ENCODE measurements at regions not wholly inside any gene's neighbourhood (a gene's known extent, or its start where the extent isn't known, plus 50 kb on each side); places are given as distances from the start of the nearest gene placed in this dataset.

DNA sequence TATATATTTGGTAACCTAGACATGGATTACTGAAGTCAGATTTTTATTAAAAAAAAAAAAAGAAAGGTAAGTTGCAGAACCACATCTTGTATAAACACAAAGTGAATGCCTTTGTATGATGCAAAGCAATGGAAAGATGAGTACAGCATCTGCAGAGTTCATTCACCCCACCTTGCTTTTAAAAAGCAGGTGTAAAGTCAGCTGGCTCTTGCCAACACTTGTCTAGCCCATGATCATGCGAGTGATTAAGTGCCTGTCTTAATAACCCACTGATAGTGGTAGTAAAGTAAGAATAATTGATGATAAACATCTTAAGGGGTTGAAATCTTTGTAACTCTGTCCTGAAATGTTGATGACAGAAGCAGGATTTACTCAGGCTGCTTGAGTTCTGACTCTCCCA, 710.4 kb downstream of the EFNB2 start:
- TF ChIP-seq TCF7L2 (IDR thresholded peaks at IDR 0.05; ENCODE audit: borderline replicate concordance, low read depth, low read length) = no peak
- TF ChIP-seq CTCF (tag by site-specific recombination; IDR thresholded peaks at IDR 0.05) = no peak
- no peak for TF ChIP-seq ZNF792 (tag by site-specific recombination; IDR thresholded peaks at IDR 0.05)
- TF ChIP-seq ZNF274 (IDR thresholded peaks at IDR 0.05; ENCODE audit: low read length) = no peak
- TF ChIP-seq ZNF274 (tag by site-specific recombination; IDR thresholded peaks at IDR 0.05; ENCODE audit: borderline replicate concordance) = no peak
- TF ChIP-seq ZNF768 (tag by site-specific recombination; IDR thresholded peaks at IDR 0.05) = no peak
- TF ChIP-seq ZNF624 (tag by site-specific recombination; IDR thresholded peaks at IDR 0.05) = no peak
- no peak for TF ChIP-seq YY1 (tag by site-specific recombination; IDR thresholded peaks at IDR 0.05)
- TF ChIP-seq TRIM28 (IDR thresholded peaks at IDR 0.05; ENCODE audit: borderline replicate concordance, low read length) = no peak
- TF ChIP-seq, protein P1, sequence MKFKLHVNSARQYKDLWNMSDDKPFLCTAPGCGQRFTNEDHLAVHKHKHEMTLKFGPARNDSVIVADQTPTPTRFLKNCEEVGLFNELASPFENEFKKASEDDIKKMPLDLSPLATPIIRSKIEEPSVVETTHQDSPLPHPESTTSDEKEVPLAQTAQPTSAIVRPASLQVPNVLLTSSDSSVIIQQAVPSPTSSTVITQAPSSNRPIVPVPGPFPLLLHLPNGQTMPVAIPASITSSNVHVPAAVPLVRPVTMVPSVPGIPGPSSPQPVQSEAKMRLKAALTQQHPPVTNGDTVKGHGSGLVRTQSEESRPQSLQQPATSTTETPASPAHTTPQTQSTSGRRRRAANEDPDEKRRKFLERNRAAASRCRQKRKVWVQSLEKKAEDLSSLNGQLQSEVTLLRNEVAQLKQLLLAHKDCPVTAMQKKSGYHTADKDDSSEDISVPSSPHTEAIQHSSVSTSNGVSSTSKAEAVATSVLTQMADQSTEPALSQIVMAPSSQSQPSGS (tag by site-specific recombination; IDR thresholded peaks at IDR 0.05; ENCODE audit: low read depth) = no peak
- no peak for TF ChIP-seq ZBTB7A (tag by site-specific recombination; IDR thresholded peaks at IDR 0.05; ENCODE audit: low read depth)
- no peak for TF ChIP-seq ZNF175 (tag by site-specific recombination; IDR thresholded peaks at IDR 0.05)
- TF ChIP-seq ZNF140 (tag by site-specific recombination; IDR thresholded peaks at IDR 0.05) = no peak
- TF ChIP-seq PATZ1 (tag by site-specific recombination; IDR thresholded peaks at IDR 0.05) = no peak
- TF ChIP-seq ZNF530 (tag by site-specific recombination; IDR thresholded peaks at IDR 0.05; ENCODE audit: low read depth) = no peak
